ENCODE measurements at regions not wholly inside any gene's neighbourhood (a gene's known extent, or its start where the extent isn't known, plus 50 kb on each side); places are given as distances from the start of the nearest gene placed in this dataset.

DNA sequence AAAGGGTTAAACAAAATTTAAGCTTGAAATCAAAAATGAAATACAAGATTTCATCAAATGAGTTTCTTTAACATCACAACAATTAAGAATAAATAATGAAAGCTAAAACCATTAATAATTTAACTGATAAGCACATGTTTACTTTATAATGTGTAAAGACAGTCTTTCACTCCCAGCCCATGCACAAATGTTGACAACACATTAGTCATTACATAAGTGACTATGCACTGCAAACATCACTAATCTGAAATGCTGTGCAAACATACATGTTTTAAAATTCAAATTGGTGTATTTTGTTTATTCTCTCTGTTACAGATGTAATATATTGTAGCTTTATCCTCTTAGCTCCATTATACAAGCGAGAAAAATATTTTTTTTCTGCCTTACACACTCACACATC is 220.6 kb upstream of the CPXCR1 start:
- no peak for DNase-seq (ENCODE audit: low spot score)
- no peak for FAIRE-seq

DNA sequence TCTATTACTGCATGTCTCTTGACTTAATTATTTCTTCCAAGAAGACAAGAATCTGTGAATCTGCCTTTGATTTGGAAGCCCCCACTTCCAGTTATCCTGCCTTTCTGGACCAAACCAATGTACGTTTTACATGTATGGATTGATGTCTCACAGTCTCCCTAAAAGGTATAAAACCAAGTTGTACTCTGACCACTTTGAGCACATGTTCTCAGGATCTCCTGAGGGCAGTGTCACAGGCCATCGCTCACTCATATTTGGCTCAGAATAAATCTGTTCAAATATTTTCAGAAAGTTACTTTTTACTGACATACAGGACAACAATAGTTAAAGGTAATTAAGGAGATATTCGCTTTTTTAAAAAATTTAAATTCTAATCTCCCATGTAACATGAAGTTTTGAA is 188.6 kb upstream of the CPXCR1 start:
- FAIRE-seq (no peak), DNase-seq (ENCODE audit: low spot score) (no peak)

DNA sequence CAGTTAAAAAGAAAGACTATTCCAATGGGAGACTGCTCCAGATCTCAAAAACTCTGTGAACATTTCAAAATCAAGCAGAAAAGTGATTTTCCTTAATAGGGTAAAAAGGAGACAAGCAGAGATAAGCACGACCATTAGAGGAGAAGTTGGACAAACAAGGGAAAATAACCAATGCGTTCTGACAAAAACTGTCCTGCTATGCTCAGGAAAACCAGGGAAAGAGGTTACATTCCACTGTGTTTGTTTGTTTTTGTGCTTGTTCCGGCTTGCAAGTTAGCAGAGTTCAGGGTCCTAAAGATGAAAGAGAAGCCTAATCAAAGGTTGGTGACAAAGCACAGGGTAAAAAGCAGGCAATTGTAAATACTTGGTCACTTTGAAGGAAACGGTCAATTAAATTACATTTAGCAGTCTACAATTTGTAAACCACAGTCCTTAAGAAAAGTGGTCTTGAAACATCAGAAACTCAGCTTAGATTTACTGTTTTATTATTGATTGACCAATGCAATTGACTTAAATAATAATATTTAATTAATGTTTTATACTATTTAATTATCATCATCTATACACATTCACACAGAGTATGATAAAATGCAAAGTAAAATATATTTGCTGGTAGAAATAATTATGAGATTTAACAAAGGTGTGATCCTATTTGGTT is 186.2 kb upstream of the CPXCR1 start:
- no peak for FAIRE-seq

DNA sequence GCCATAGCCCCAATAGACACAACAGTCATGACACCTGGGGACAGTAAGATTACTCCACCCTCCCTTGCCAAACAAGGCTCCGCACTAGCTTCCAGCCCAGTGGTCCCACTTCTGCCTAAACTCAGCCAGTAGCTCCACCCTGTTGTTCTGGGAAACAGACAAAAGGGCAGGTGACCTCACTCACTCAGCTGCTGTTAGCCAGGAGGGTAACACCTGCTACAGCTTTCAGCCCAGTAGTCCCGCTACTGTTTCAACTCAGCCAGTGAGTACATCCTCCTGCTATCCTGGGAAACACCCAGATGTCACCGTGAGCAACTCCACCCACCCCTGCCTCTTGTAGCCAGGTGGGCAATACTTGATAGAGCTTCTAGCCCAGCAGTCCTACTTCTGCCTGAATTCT is 162.7 kb upstream of the CPXCR1 start:
- FAIRE-seq (no peak), DNase-seq (ENCODE audit: low spot score) (no peak)

More for the DNA sequence above, 186.2 kb upstream of the CPXCR1 start:
- DNase-seq (ENCODE audit: low spot score), result no peak

DNA sequence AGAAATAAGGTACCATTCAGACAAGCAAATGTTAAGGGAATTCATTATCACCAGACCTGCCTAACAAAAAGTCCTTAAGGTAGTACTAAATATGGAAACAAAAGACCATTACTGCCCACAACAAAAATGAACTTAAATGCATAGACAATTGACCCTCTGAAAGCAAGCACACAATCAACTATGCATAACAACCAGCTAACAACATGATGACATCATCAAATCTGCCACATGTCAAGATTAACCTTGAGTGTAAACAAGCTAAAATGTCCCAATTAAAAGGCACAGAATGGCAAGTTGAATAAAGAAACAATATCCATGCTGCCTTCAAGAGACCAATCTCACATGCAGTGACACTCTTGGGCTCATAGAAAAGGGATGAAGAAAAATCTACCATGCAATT is 160.7 kb upstream of the CPXCR1 start:
- no peak for FAIRE-seq

DNA sequence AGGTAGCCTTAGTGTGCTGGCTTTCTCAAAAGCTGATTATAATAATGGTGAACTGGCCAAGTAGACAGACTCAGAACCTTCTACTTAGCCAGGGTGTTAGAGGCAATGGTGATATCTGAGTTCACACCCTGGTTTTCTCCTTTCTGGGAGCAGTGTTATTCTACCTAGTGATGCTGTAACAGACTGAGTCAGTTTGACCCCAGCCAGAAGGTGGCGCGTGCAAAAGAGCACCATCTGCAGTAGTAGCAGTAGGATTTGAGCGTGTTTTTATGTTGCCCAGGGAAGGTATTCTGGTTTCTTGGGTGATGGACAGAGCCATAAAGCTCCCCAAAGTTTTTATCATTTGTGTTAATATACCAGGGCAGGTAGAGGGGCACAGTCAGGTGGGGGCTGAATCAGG is 143.8 kb upstream of the CPXCR1 start:
- DNase-seq (ENCODE audit: low spot score) (no peak), FAIRE-seq (no peak)

More for the DNA sequence above, 160.7 kb upstream of the CPXCR1 start:
- no peak for DNase-seq (ENCODE audit: low spot score)

DNA sequence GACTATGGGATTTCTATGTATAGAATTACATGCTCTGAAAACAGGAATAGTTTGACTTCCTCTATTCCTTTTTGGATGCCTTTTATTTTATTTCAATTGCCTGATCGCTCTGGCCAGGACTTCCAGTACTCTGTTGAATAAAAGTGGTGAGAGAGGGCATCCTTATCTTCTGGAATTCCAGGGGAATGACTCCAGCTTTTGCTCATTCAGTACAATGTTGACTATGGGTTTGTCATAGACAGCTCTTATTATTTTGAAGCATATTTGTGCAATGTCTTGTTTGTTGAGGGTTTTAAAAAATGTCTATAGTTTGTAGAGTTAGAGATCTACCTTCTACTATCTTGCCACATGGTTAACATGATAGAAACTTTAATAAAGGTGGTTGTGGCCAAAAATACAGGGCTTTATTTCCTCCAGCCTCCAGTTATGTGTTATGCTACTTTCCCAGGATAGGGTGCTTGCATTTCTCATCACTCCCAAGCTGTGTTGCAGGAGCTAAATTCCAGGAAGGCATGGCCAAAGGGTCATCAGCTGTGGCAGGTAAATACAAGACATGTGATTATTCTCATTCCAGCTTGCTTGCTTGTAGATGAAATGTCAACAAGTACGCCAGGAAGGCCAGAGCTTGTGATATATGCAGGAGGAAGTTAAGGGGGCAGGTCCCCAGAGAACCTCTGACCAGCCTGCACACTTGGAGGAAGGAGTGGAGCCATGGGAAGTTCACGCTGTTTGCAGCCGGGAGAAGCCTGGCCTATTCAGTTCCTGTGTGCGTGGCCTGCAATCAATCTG is 142.4 kb upstream of the CPXCR1 start:
- DNase-seq (ENCODE audit: low spot score), result no peak
- no peak for FAIRE-seq

DNA sequence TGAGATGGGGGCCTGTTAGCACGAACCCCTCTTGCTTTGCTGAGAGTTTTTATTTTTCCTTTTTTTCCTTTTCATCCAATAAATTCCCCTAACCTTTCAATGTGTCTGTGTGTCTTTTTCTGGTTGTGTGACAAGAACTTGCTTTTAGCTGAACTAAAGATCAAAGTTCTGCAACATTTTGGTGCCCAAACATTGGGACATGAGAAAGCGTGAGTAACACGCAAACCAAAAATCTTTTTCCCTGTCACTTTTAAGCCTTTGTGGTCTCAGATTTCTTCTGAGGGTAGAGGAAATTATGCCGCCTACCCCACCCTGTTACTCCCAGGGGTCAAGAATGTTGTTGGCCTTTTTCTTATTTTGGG is 141.8 kb upstream of the CPXCR1 start:
- DNase-seq (ENCODE audit: low spot score) (no peak), FAIRE-seq (no peak)

DNA sequence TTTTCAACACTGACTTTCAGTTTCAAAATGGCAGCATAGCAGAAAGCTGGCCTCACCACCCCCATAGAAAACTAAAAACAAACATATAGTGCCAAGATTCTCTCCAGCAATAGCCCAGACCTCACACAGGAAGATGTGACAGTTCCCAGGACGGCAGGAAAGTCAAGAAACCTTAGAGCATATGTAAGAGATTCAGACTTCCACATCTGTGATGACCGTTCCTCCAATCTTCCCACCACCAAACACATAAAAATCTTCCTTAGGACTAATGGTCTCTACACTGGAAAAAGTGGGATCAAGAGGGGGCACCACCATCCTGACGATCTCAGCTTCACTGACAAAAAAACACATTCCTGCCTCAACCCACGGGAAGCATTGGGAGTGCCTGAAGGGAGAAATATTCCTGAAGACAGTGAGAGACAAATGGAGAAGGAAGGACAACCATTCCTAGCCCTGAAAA is 134.1 kb upstream of the CPXCR1 start:
- FAIRE-seq (no peak), DNase-seq (ENCODE audit: low spot score) (no peak)

DNA sequence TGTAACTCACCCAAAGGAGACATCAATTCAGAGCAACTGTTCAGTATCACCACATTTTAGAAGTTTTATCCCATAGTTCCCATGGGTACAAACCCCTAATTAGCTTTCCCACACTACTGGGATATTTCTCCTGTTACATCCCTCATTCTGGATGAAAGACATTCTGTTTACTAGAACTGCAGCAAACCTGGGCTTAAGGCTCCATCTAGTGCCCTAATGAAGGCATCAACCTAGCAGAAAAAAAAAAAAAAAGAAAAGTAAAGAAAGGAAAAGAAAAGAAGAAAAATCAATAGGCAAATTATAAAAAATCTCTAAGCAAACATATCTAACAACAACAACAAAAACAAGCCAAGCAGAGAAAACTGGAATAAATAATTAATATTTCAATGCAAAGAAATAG is 133.7 kb upstream of the CPXCR1 start:
- FAIRE-seq (no peak), DNase-seq (ENCODE audit: low spot score) (no peak)

DNA sequence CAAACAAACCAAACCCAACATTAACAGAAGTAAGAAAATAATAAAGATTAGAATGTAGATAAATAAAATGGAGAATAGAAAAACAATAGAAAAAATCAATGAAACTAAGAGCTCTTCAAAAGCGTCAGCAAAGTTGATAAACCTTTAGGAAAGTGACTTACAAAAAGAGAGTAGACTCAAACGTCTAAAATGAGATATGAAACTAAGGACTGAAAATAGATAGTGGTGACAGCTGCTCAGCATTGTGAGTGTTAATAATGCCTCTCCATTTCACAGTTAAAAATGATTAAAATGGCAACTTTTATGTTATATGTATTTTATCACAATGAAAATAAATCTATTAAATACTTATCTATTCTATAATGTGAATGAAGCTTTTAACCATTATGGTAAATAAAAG is 125.7 kb upstream of the CPXCR1 start:
- DNase-seq (ENCODE audit: low spot score), result no peak

DNA sequence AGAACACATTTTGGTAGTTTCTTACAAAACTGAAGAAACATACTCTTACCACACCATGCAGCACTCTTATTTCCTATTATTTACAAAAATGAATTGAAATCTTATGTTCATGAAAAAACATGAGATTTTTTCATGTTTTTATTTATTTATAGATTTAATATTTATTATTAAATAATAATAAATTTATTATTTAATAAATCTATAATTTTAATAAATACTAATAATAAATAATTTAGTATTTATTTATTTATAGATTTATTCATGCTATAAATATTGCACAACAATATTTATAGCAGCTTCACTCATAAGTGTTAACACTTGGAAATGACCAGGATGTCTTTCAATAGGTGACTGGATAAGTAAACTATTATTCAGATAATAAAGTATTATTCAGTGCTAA is 91.6 kb upstream of the CPXCR1 start:
- DNase-seq (ENCODE audit: low spot score), result no peak
- FAIRE-seq, result peak; percentile 65

More for the DNA sequence above, 125.7 kb upstream of the CPXCR1 start:
- FAIRE-seq, result no peak

DNA sequence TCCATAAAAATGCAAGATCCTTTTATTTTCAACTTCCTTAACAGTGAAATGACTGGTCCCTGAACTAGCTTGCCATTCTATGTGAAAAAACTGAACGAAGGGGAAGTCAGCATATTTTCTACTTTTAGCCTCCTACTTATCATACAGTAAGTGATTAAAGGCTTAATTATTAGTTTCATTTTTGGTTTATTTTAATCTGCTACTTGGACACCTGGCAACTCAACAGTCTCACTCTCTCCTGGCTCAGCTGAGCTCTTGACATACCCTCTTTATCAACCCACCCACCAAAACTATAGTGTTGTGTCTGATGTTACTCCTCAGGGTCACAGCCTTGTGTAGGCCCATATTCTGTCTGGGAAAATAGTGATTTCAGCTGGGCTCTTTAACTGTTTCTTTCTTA is 86.2 kb upstream of the CPXCR1 start:
- no peak for FAIRE-seq
- no peak for DNase-seq (ENCODE audit: low spot score)

DNA sequence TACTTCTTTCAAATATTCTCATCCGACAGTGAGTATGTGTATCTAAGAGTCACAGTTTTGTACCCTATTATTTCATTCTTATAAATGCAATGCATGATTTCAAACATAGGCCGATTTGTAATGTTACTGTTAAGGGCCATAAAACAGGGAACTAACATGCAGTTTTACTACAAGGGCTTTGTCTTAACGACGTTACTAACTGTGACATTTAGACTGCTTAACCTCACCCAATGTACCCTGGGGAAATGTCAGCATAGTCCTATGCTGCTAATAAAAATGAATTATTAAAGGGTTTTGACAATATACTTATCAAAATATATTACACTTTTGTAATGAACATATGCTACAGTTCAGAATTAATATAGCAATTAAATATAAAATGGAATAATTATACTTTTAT is 74.8 kb upstream of the CPXCR1 start:
- FAIRE-seq, result no peak

More for the DNA sequence above, 74.8 kb upstream of the CPXCR1 start:
- DNase-seq (ENCODE audit: low spot score), result no peak

All from RCC 7860 (cell line).